A673 (cell line): ENCODE measurements at regions not wholly inside any gene's neighbourhood (a gene's known extent, or its start where the extent isn't known, plus 50 kb on each side); places are given as distances from the start of the nearest gene placed in this dataset.

Experiments
- BruUV-seq: library from RNA; stranded (reverse); fragments of 400-500 nt; replicated peaks from 2 replicates; lab custom pipeline; 2021; lab: Mats Ljungman, UMichigan
- CTCF ChIA-PET: fragments of 300-600 bp; sonication (Branson Sonifier 250); formaldehyde crosslinking; loops from one replicate; lab custom pipeline; 2022; ENCODE audit warnings: antibody characterized with exemption; lab: Charles Lee
- POLR2A ChIA-PET: fragments of 300-600 bp; sonication (Branson Sonifier 250); formaldehyde crosslinking; loops from one replicate; lab custom pipeline; 2022; ENCODE audit warnings: antibody characterized with exemption; ENCODE audit not compliant: low non-redundant PET; lab: Charles Lee
- DNase-seq: peaks from one replicate; pipeline ENCODE4 v3.0.0-alpha.2; 2015; ENCODE audit warnings: low spot score
- H3K27ac ChIP-seq: fragments of 200-600 bp; sonication (generic); 2 replicates; pipeline ENCODE4 v1.5.1; 2016; ENCODE audit warnings: mixed run types, low read depth, mild to moderate bottlenecking, mixed read lengths, antibody characterized with exemption, low read length; ENCODE audit not compliant: poor library complexity, severe bottlenecking
- H3K27me3 ChIP-seq: fragments of 200-600 bp; sonication (generic); replicated peaks from 2 replicates; pipeline ENCODE4 v1.6.1; 2017; ENCODE audit warnings: mixed run types, low read depth, mild to moderate bottlenecking, mixed read lengths, antibody characterized with exemption, low read length; ENCODE audit not compliant: insufficient read depth, poor library complexity
- H3K36me3 ChIP-seq: fragments of 200-600 bp; sonication (generic); 2 replicates; pipeline ENCODE4 v1.6.1; 2016; ENCODE audit warnings: mixed run types, mild to moderate bottlenecking, mixed read lengths, antibody characterized with exemption, low read length; ENCODE audit not compliant: insufficient read depth, poor library complexity, severe bottlenecking
- H3K4me1 ChIP-seq: fragments of 200-600 bp; sonication (generic); 2 replicates; pipeline ENCODE4 v1.6.1; 2017; ENCODE audit warnings: mixed run types, mild to moderate bottlenecking, mixed read lengths, antibody characterized with exemption, low read length; ENCODE audit not compliant: insufficient read depth, poor library complexity, severe bottlenecking
- H3K4me3 ChIP-seq: fragments of 200-600 bp; sonication (generic); 2 replicates; pipeline ENCODE4 v1.5.1; 2016; ENCODE audit warnings: low read depth, mixed run types, mild to moderate bottlenecking, mixed read lengths, low read length; ENCODE audit not compliant: poor library complexity, severe bottlenecking
- H3K9me3 ChIP-seq: fragments of 200-600 bp; sonication (generic); 2 replicates; pipeline ENCODE4 v1.6.1; 2016; ENCODE audit warnings: mixed run types, low read depth, mild to moderate bottlenecking, mixed read lengths, antibody characterized with exemption, low read length; ENCODE audit not compliant: poor library complexity, severe bottlenecking
- CTCF ChIP-seq: fragments of 300-800, 200-600 bp; sonication (generic); conservative IDR thresholded peaks from 2 replicates; pipeline ENCODE4 v1.5.1; 2017; ENCODE audit warnings: low read depth, mild to moderate bottlenecking, antibody characterized with exemption, low read length, moderate library complexity, mixed read lengths
- EZH2 ChIP-seq: fragments of 200-600 bp; sonication (generic); IDR thresholded peaks from 2 replicates; pipeline ENCODE4 v1.6.1; 2017; ENCODE audit warnings: borderline replicate concordance, low read depth, mild to moderate bottlenecking, mixed read lengths, antibody characterized with exemption, low read length; ENCODE audit not compliant: poor library complexity, severe bottlenecking
- intact Hi-C: fragments of 100-400 bp; cut with micrococcal nuclease; formaldehyde crosslinking; loops from one replicate; pipeline ENCODE4 v1.10.0; 2022; ENCODE audit not compliant: unreplicated experiment

GRCh38 chr18:68623342-68623741 is 91.6 kb downstream of the TMX3 start:
- BruUV-seq = no TSS peak
- POLR2A ChIA-PET = no interaction called here
- Histone ChIP-seq H3K27me3 (no peaks in the 10 kb centered on the region), H3K27ac (peak overlapping the region; percentile 57), H3K36me3 (no peaks in the 10 kb centered on the region), H3K9me3 (peaks cover 3% of the 10 kb centered on the region), H3K4me1 (peaks cover 16% of the 10 kb centered on the region), H3K4me3 (no peak overlapping the region)
- CTCF ChIA-PET = no interaction called here
- peak; percentile 92 for DNase-seq
- intact Hi-C loops = loop anchor here (1.0 to 10.0 kb wide), 5 partner anchors 111 to 1407 kb away; partner anchors contain the start of gene DSEL
- TF ChIP-seq CTCF (peak; percentile 85), EZH2 (no peak)

GRCh38 chr18:68611311-68611710 is 103.6 kb downstream of the TMX3 start:
- ChIA-PET POLR2A (no interaction called here), CTCF (no interaction called here)
- Histone ChIP-seq H3K27me3 (no peaks in the 10 kb centered on the region), H3K9me3 (no peaks in the 10 kb centered on the region), H3K36me3 (no peaks in the 10 kb centered on the region), H3K27ac (no peak overlapping the region), H3K4me1 (no peaks in the 10 kb centered on the region), H3K4me3 (no peak overlapping the region)
- no TSS peak for BruUV-seq
- TF ChIP-seq EZH2 (no peak), CTCF (no peak)
- intact Hi-C loops = loop anchor here (10.0 kb wide), 1 partner anchor 727 kb away; no protein-coding TSS in a partner anchor
- no peak for DNase-seq

GRCh38 chr18:68608851-68609490 is 105.9 kb downstream of the TMX3 start:
- Histone ChIP-seq H3K27me3 (no peaks in the 10 kb centered on the region), H3K36me3 (no peaks in the 10 kb centered on the region), H3K4me1 (no peaks in the 10 kb centered on the region), H3K9me3 (no peaks in the 10 kb centered on the region), H3K4me3 (no peak overlapping the region), H3K27ac (no peak overlapping the region)
- CTCF ChIA-PET = no interaction called here
- no TSS peak for BruUV-seq
- DNase-seq = no peak
- POLR2A ChIA-PET = no interaction called here
- intact Hi-C loops = no loop called here
- no peak for TF ChIP-seq CTCF
- TF ChIP-seq EZH2 = no peak
